GM19452 (cell line): ENCODE measurements at regions not wholly inside any gene's neighbourhood (a gene's known extent, or its start where the extent isn't known, plus 50 kb on each side); places are given as distances from the start of the nearest gene placed in this dataset.
"Not testable (repeated sequence)": the region's sequence is repeated elsewhere in the genome, so short reads cannot be mapped to it uniquely, and the experiment has no call there.

ENCODE experiments used
- ATAC-seq: cut with Tn5 transposase; IDR thresholded peaks from one replicate; pipeline ENCODE4 v1.9.1; 2021; ENCODE audit not compliant: unreplicated experiment

GRCh38 chr16:9607515-9608230 is 516.2 kb downstream of the HAPSTR1 start:
- ATAC-seq: no peak

- ATAC-seq: no peak
These were observed 519.3 kb downstream of the HAPSTR1 start for GRCh38 chr16:9610727-9611126.

DNA sequence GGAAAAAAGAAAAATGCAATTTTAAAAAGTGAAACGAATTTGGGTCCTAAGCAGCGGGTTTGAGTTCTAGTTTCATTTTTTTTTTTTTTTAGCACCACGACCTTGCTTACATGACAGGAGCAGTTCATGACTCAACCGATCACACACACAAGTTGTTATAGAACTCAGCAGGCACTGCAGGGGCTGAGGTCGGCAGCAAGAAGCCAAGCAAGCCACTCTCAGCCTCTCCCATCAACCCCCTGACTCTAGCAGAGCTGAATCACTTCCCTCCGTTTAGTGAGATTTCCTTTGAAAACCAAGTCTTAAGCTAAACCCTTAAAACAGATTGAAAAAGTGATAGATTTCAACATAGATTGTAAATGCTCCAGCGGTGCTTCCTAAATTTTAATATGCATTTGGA is 520.8 kb downstream of the HAPSTR1 start:
- ATAC-seq: no peak

DNA sequence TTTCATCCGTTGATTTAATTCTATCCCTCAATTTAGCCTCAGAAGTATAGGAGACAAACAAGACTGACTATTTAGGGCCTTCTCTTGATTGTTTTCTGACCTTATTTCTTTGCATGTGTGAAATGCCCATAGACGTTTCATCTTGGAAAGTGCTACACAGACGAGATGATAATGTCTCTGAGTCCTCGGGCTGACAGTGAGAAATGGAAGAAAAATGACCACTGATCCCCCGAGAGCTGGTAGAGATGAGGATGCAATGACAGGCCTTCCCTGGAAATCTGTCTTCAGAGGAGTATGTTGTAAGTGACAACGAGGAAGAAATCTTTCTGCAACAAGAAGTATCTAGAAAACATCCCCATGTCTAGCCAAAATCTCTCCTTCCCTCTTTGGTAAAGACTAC is 522.9 kb downstream of the HAPSTR1 start:
- no peak for ATAC-seq

DNA sequence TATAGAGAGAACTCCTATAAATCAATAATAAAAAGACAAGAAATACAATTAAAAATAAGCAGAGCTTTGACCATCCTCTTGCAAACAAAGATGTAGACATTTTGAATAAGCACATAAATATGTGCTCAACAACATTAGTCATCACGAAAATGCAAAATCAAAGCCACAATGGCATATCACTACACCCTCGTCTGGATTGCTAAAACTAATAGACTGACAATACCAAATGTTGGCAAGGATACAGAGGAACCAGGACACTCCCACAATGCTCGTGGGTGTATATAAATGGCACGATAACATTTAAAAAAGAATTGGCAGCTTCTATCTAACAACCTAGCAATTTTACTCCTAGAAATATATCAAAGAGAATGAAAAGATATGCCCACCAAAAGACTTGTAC is 530.8 kb downstream of the HAPSTR1 start:
- ATAC-seq: no peak

DNA sequence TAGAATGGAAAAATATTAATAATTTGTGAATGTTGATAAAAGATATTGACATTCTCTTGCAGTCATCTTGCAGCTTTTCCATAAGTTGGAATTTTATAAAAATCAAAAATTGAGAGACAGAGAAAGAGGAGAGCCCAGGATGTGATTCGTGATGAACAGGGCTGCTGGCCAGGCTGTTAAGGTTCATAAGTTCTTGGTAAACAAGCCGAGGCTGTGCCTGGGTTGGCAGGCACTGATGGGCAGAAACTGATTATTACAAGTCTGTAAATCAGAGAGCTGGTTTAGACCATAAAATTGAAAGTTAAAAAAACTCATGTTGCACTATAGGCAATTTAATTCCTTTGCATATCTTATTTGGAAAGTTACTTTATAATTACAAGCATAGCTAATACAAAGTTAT is 533.7 kb downstream of the HAPSTR1 start:
- ATAC-seq: no peak

GRCh38 chr16:9627427-9627826 is 536.0 kb downstream of the HAPSTR1 start:
- no peak for ATAC-seq

DNA sequence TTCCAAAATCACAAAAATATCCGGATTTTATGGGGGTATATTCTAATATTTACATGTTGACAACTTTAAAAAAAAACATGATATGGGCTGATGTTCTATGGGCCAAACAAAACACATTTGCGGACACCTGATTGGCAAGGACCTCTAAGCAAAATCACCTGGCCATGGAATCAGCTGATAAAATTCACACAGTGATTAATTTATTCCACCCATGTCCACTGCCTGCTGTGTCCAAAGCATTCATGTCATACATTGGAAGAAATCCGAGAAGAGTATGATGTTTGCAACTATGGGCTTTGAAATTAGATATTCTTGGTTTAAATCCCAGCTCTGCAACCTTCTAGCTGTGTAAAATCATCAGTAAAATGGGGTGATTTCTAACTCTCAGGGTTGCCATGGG is 538.7 kb downstream of the HAPSTR1 start:
- ATAC-seq: no peak

DNA sequence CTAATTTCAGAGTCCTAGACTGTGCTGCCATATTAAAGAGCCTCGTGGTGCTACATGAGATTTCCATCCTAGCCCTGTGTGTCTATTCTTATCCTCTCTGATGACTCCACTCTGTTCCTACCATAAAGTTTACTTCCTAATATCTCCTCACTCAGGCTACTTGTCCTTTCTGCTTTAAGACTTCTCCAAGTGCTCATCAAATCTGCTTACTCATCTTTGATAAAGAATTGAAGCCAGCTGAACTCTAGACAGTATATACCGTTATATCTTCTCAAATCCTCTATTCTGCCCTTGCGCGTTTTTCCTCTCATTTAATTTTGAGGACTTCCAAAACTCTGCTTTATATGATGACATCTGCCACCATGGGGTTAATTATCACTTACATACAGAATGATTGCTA is 539.5 kb downstream of the HAPSTR1 start:
- ATAC-seq: no peak

DNA sequence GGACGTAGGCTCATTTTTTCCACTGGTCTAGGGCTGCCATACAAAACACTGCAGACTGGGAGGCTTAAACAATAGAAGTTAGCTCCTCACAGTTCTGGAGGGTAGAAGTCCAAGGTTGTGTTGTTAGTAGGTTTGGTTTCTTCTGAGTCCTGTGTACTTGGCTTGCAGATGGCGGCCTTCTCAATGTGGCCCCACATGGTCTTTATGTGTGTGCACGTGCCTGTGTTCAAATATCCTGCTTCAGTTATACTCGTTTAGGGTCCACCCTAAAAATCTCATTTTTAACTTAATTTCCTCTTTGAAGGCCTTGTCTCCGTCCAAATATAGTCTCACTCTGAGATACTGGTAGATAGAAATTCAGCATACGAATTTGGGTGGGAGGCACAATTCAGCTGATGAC is 542.4 kb downstream of the HAPSTR1 start:
- no peak for ATAC-seq

GRCh38 chr16:9635150-9635720 is 543.8 kb downstream of the HAPSTR1 start:
- ATAC-seq: not testable (repeated sequence)

DNA sequence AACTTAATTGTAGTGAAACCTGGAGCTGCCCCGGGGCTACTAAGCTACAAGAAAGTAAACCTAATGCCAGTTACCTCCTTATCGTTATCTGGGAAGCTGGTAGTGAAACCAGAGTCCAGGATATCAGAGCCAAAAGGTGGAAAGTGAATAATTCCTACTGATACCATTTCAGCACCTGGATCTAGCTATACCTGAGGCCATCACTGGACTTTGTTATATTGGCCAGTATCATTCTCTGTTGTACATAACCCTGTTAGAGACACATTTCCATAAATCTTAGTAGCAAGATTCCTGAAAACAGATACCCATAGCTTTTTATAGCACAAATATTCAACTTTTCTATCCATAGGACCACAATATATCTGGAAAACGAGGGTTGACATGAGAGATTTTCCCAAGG is 538.0 kb downstream of the GRIN2A start:
- no peak for ATAC-seq

- ATAC-seq: no peak
These were observed 536.3 kb downstream of the GRIN2A start for GRCh38 chr16:9645911-9646310.

- no peak for ATAC-seq
These were observed 534.1 kb downstream of the GRIN2A start for GRCh38 chr16:9647981-9648701.

DNA sequence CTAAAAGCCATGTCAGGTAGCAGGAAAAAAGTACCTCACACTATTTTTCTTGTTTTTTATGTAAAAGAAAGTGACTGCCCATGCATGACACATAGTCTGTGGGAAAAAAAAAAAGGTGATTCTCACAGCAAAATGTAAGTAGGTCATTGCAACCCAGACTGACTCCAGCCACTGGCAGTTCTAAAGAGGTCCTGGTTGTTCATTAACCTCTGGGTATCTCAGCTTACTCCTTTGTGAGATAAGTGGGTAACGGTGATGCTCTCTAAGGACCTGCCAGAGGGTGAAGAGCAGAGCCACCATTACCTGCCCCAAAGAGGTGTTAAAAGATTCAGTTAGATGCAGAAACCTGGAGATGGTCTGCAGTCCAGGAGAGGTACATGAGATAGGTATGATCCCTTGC is 531.9 kb downstream of the GRIN2A start:
- ATAC-seq: no peak

- no peak for ATAC-seq
These were observed 527.2 kb downstream of the GRIN2A start for GRCh38 chr16:9655051-9655450.

- ATAC-seq: no peak
These were observed 524.6 kb downstream of the GRIN2A start for GRCh38 chr16:9657641-9658040.

DNA sequence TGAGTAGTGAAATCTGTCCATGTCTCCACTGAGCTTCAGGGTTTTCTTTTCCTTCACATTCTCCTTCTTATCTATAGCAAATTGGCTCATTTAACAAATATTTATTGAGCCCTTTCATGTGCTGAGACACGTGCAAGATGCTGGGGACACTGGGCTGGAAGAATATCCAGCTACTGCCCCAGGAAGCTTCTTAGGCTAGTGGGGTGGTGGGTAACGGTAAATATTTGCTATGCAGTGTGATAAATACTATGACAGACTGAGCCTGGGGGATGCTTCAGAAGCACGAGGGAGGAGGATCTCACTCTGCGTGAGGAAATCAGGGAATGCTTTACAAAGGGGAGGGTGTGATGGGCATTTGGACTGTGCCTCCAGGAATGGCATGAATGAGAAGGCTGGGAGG is 524.1 kb downstream of the GRIN2A start:
- no peak for ATAC-seq

DNA sequence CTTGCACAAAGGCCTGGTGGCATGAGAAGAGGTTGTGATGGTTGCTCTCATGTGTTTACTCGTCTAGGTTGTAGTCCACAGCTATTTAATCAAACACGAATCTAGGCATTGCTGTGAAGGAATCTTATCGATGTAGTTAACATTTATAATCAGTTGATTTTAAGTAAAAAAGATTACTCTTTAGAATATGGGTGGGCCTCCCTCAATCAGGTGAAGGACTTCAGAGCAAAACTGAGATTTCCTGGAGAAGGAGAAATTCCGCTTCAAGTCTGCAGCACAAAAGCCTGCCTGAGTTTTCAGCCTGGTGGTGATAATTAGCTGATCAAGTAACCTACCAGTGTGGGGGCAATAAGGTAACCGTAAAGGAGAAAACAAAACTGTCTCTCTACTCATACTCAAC is 523.6 kb downstream of the GRIN2A start:
- ATAC-seq: no peak

DNA sequence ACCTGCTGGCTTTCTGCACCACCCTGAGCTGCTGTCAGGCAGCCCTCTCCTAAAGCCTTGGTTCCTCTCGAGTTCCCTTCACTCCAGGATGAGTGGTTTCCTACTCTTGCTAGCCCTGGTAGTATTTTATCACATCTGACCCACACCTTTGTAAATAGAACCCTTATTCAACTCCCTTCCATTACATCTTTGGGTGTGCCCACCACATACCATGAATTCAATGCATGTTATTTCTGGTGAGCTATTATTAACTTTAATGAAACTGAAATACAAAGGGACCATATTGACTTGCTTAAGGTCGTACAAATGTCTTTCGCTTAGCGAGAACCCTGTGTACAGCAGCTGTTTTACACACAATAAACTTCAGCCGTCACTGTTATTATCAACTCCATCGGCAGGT is 521.3 kb downstream of the GRIN2A start:
- no peak for ATAC-seq

GRCh38 chr16:9661336-9662017 is 520.8 kb downstream of the GRIN2A start:
- ATAC-seq: no peak

DNA sequence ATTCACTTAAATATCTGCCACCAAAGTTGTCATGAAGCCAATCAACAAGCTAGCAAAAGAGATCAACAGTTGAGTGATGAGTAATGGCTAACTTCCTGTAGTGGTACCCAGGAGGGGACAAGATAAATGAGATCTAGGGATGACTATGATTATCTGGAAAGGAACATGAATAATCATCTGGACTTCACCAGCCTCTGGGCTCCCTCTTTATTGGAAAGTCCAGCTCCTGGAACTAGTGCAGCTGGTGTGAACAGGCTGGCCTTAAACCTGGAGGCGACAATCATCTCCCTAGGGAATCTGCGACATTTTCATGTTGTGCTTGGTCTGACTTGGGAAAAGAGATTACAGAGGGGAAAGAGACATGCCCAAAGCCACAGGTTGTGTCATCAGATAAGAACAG is 518.6 kb downstream of the GRIN2A start:
- ATAC-seq: no peak
